CD4-positive, alpha-beta T cell treated with Interleukin-17A for 4 hours (primary cell): ENCODE measurements at regions not wholly inside any gene's neighbourhood (a gene's known extent, or its start where the extent isn't known, plus 50 kb on each side); places are given as distances from the start of the nearest gene placed in this dataset.
"Not testable (repeated sequence)": the region's sequence is repeated elsewhere in the genome, so short reads cannot be mapped to it uniquely, and the experiment has no call there.

Experiments
- DNase-seq: peaks from one replicate; pipeline ENCODE4 v3.0.0-alpha.2; 2020; ENCODE audit warnings: mixed read lengths

GRCh38 chr14:53855574-53855973, 101.1 kb downstream of the BMP4 start:
- no peak for DNase-seq

GRCh38 chr14:53855127-53855526, 101.5 kb downstream of the BMP4 start:
- no peak for DNase-seq

- no peak for DNase-seq
Observed at GRCh38 chr14:53851394-53852090, 105.1 kb downstream of the BMP4 start.

- DNase-seq: no peak
Observed at GRCh38 chr14:53850714-53851296, 105.8 kb downstream of the BMP4 start.

- DNase-seq: no peak
Observed at GRCh38 chr14:53849549-53849948, 107.1 kb downstream of the BMP4 start.

GRCh38 chr14:53848854-53849253, 107.8 kb downstream of the BMP4 start:
- DNase-seq: no peak

GRCh38 chr14:53847881-53848280, 108.7 kb downstream of the BMP4 start:
- no peak for DNase-seq

- DNase-seq: no peak
Observed at GRCh38 chr14:53847057-53847456, 109.6 kb downstream of the BMP4 start.

- DNase-seq: no peak
Observed at GRCh38 chr14:53845813-53846693, 110.6 kb downstream of the BMP4 start.

- DNase-seq: no peak
Observed at GRCh38 chr14:53842938-53843337, 113.7 kb downstream of the BMP4 start.

- no peak for DNase-seq
Observed at GRCh38 chr14:53841109-53842099, 115.2 kb downstream of the BMP4 start.

GRCh38 chr14:53840444-53840843, 116.2 kb downstream of the BMP4 start:
- DNase-seq: no peak

GRCh38 chr14:53838374-53838773, 118.3 kb downstream of the BMP4 start:
- DNase-seq: no peak

- not testable (repeated sequence) for DNase-seq
Observed at GRCh38 chr14:53837656-53838055, 119.0 kb downstream of the BMP4 start.

- DNase-seq: no peak
Observed at GRCh38 chr14:53836551-53836950, 120.1 kb downstream of the BMP4 start.

GRCh38 chr14:53828820-53829219, 127.8 kb downstream of the BMP4 start:
- DNase-seq: no peak

GRCh38 chr14:53824061-53824460, 132.6 kb downstream of the BMP4 start:
- no peak for DNase-seq

GRCh38 chr14:53814392-53814791, 142.2 kb downstream of the BMP4 start:
- DNase-seq: no peak

- no peak for DNase-seq
Observed at GRCh38 chr14:53810221-53810620, 146.4 kb downstream of the BMP4 start.

GRCh38 chr14:53808042-53808441, 148.6 kb downstream of the BMP4 start:
- DNase-seq: no peak

- no peak for DNase-seq
Observed at GRCh38 chr14:53807542-53807941, 149.1 kb downstream of the BMP4 start.

GRCh38 chr14:53807108-53807507, 149.5 kb downstream of the BMP4 start:
- DNase-seq: no peak

GRCh38 chr14:53796734-53797133, 159.9 kb downstream of the BMP4 start:
- no peak for DNase-seq
